K562 (cell line): ENCODE measurements at regions not wholly inside any gene's neighbourhood (a gene's known extent, or its start where the extent isn't known, plus 50 kb on each side); places are given as distances from the start of the nearest gene placed in this dataset.
A peak's percentile ranks its signal among the peaks of the same experiment; 100 is the strongest.

Experiments used
- ARNT ChIP-seq, 2 experiments: fragments of 450-650 bp; IDR thresholded peaks; 2 replicates each; pipeline ENCODE4 v1.6.1; 2016; ENCODE audit warnings: mild to moderate bottlenecking in 1 of 2
- HINFP ChIP-seq: fragments of 450-650 bp; conservative IDR thresholded peaks from 2 replicates; pipeline ENCODE4 v1.6.1; 2016; ENCODE audit warnings: missing genetic modification characterization, low read depth, mild to moderate bottlenecking, control low read depth, missing compliant biosample characterization
- MTA1 ChIP-seq: fragments of 450-650 bp; IDR thresholded peaks from 2 replicates; pipeline ENCODE4 v1.6.1; 2017; ENCODE audit warnings: borderline replicate concordance
- NCOR1 ChIP-seq: fragments of 450-650 bp; IDR thresholded peaks from 2 replicates; pipeline ENCODE4 v1.6.1; 2016; ENCODE audit warnings: mild to moderate bottlenecking, moderate library complexity
- NR2C2 ChIP-seq, 2 experiments: fragments of 200-800 bp in 1 of 2; sonication (Bioruptor generic) in 1 of 2; sonication (generic) in 1 of 2; formaldehyde crosslinking in 1 of 2; IDR thresholded peaks; 2 replicates each; pipeline versions ENCODE4 v1.6.1 to v1.8.0; 2016 to 2022; ENCODE audit warnings: mild to moderate bottlenecking in 1 of 2, missing compliant biosample characterization in 1 of 2, missing genetic modification characterization in 1 of 2, missing genetic modification reagents in 1 of 2
- PPARD ChIP-seq: fragments of 250-450 bp; sonication (Bioruptor Pico); IDR thresholded peaks from 2 replicates; pipeline ENCODE4 v1.8.0; 2022; ENCODE audit warnings: inconsistent platforms, mild to moderate bottlenecking, moderate library complexity
- RBM25 ChIP-seq: fragments of 200-400 bp; formaldehyde crosslinking; IDR thresholded peaks from 2 replicates; pipeline ENCODE4 v1.6.1; 2018; ENCODE audit warnings: low read length, low read depth, moderate library complexity; ENCODE audit not compliant: severe bottlenecking
- TAF1 ChIP-seq: IDR thresholded peaks from 2 replicates; pipeline ENCODE4 v1.6.1; 2011; ENCODE audit warnings: mild to moderate bottlenecking, low read length, moderate library complexity; ENCODE audit not compliant: insufficient read depth, control insufficient read depth, severe bottlenecking; ENCODE audit errors: extremely low read depth
- ZNF79 ChIP-seq: fragments of 250-450 bp; sonication (Bioruptor Pico); IDR thresholded peaks from 2 replicates; pipeline ENCODE4 v1.4.0; 2020; ENCODE audit warnings: low read depth, mild to moderate bottlenecking, moderate library complexity
- TF ChIP-seq, protein P1 (sequence below): IDR thresholded peaks from 3 replicates; pipeline ENCODE4 v1.6.1; 2011; ENCODE audit warnings: borderline replicate concordance, mild to moderate bottlenecking; ENCODE audit not compliant: insufficient read length, insufficient read depth
- TF ChIP-seq, protein P2 (sequence below), 3 experiments: IDR thresholded peaks in 2 of 3; conservative IDR thresholded peaks in 1 of 3; 2 replicates each; pipeline ENCODE4 v1.5.1; 2011 to 2012; ENCODE audit warnings: low read length in 3 of 3, mild to moderate bottlenecking in 3 of 3, control low read depth in 2 of 3, improper control_type of control experiment in 1 of 3, inconsistent platforms in 1 of 3, low read depth in 1 of 3, mixed read lengths in 1 of 3, moderate library complexity in 1 of 3; ENCODE audit not compliant: insufficient read depth in 2 of 3
- TF ChIP-seq, protein P3 (sequence below), 2 experiments: fragments of 450-650 bp; formaldehyde crosslinking in 1 of 2; IDR thresholded peaks; 2 replicates each; pipeline versions ENCODE4 v1.4.0 to v1.6.1; 2014 to 2020; ENCODE audit warnings: mild to moderate bottlenecking in 2 of 2, borderline replicate concordance in 1 of 2, low read depth in 1 of 2

DNA sequence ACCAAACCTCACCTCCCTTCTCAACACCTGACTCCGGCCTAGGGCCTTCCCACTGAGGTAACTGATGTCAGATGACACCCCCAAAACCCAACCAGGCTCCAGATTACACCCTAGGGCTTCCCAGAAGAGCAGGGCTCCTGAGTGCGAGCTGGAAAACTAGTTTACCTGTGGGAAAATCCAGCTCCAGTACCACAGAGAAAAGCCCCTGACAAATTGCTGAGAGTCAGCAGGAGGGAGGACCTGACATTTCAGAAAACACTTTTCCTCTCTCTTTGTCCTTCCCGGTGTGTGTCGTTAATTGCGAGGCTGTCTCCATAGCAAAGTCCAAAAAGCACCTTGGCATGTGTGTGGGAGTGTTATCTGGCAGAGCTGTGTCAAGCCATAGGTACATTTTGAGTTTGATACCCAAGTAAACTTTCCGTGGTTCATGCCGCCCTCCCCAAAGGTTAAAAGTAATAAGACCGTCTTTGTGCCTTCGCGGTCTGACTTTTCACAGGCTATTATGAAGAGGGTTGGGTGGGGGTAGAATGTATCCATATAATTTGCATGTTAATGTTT is 79.8 kb upstream of the FNDC3B start:
- no peak for TF ChIP-seq NCOR1
- TF ChIP-seq NR2C2 (CRISPR knock-in tag; IDR thresholded peaks at IDR 0.05), result no peak
- TF ChIP-seq NR2C2 (tag; IDR thresholded peaks at IDR 0.05), result no peak
- TF ChIP-seq, protein P1, sequence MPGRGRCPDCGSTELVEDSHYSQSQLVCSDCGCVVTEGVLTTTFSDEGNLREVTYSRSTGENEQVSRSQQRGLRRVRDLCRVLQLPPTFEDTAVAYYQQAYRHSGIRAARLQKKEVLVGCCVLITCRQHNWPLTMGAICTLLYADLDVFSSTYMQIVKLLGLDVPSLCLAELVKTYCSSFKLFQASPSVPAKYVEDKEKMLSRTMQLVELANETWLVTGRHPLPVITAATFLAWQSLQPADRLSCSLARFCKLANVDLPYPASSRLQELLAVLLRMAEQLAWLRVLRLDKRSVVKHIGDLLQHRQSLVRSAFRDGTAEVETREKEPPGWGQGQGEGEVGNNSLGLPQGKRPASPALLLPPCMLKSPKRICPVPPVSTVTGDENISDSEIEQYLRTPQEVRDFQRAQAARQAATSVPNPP, result no peak
- TF ChIP-seq, protein P2, sequence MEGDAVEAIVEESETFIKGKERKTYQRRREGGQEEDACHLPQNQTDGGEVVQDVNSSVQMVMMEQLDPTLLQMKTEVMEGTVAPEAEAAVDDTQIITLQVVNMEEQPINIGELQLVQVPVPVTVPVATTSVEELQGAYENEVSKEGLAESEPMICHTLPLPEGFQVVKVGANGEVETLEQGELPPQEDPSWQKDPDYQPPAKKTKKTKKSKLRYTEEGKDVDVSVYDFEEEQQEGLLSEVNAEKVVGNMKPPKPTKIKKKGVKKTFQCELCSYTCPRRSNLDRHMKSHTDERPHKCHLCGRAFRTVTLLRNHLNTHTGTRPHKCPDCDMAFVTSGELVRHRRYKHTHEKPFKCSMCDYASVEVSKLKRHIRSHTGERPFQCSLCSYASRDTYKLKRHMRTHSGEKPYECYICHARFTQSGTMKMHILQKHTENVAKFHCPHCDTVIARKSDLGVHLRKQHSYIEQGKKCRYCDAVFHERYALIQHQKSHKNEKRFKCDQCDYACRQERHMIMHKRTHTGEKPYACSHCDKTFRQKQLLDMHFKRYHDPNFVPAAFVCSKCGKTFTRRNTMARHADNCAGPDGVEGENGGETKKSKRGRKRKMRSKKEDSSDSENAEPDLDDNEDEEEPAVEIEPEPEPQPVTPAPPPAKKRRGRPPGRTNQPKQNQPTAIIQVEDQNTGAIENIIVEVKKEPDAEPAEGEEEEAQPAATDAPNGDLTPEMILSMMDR (IDR thresholded peaks at IDR 0.05 in 2 of 3, conservative IDR thresholded peaks at IDR 0.05 in 1 of 3; ENCODE audit: insufficient read depth in 2 of 3, low read depth in 1 of 3, low read length in 3 of 3), result no peak
- no peak for TF ChIP-seq ARNT (IDR thresholded peaks at IDR 0.05)
- no peak for TF ChIP-seq MTA1
- TF ChIP-seq, protein P3, sequence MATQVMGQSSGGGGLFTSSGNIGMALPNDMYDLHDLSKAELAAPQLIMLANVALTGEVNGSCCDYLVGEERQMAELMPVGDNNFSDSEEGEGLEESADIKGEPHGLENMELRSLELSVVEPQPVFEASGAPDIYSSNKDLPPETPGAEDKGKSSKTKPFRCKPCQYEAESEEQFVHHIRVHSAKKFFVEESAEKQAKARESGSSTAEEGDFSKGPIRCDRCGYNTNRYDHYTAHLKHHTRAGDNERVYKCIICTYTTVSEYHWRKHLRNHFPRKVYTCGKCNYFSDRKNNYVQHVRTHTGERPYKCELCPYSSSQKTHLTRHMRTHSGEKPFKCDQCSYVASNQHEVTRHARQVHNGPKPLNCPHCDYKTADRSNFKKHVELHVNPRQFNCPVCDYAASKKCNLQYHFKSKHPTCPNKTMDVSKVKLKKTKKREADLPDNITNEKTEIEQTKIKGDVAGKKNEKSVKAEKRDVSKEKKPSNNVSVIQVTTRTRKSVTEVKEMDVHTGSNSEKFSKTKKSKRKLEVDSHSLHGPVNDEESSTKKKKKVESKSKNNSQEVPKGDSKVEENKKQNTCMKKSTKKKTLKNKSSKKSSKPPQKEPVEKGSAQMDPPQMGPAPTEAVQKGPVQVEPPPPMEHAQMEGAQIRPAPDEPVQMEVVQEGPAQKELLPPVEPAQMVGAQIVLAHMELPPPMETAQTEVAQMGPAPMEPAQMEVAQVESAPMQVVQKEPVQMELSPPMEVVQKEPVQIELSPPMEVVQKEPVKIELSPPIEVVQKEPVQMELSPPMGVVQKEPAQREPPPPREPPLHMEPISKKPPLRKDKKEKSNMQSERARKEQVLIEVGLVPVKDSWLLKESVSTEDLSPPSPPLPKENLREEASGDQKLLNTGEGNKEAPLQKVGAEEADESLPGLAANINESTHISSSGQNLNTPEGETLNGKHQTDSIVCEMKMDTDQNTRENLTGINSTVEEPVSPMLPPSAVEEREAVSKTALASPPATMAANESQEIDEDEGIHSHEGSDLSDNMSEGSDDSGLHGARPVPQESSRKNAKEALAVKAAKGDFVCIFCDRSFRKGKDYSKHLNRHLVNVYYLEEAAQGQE (IDR thresholded peaks at IDR 0.05; ENCODE audit: borderline replicate concordance), result no peak
- TF ChIP-seq, protein P3 (CRISPR knock-in tag; IDR thresholded peaks at IDR 0.05; ENCODE audit: low read depth), result 0 out of 2 replicates have a peak, but pooled peaks have one; percentile 39
- no peak for TF ChIP-seq RBM25
- TF ChIP-seq TAF1, result no peak
- no peak for TF ChIP-seq HINFP (tag)
- no peak for TF ChIP-seq ZNF79
- TF ChIP-seq PPARD (CRISPR knock-in tag), result no peak
